ENCODE measurements at regions not wholly inside any gene's neighbourhood (a gene's known extent, or its start where the extent isn't known, plus 50 kb on each side); places are given as distances from the start of the nearest gene placed in this dataset.

DNA sequence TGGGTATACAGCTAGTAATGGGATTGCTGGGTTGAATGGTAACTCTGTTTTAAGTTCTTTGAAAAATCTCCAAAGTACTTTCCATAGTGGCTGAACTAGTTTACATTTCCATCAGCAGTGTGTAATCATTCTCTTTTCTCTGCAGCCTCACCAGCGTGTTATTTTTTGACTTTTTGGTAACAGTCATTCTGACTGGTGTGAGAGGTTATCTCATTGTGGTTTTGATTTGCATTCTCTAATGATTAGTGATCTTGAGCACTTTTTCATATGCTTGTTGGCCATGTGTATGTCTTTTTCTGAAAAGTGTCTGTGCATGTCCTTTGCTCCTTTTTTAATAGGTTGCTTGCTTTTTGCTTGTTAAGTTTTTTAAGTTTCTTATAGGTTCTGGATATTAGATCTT is 194.2 kb upstream of the PHACTR1 start:
- no peak overlapping the region for H3K4me3 ChIP-seq (ENCODE audit: low read length)
- TF ChIP-seq, protein P1, sequence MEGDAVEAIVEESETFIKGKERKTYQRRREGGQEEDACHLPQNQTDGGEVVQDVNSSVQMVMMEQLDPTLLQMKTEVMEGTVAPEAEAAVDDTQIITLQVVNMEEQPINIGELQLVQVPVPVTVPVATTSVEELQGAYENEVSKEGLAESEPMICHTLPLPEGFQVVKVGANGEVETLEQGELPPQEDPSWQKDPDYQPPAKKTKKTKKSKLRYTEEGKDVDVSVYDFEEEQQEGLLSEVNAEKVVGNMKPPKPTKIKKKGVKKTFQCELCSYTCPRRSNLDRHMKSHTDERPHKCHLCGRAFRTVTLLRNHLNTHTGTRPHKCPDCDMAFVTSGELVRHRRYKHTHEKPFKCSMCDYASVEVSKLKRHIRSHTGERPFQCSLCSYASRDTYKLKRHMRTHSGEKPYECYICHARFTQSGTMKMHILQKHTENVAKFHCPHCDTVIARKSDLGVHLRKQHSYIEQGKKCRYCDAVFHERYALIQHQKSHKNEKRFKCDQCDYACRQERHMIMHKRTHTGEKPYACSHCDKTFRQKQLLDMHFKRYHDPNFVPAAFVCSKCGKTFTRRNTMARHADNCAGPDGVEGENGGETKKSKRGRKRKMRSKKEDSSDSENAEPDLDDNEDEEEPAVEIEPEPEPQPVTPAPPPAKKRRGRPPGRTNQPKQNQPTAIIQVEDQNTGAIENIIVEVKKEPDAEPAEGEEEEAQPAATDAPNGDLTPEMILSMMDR (conservative IDR thresholded peaks at IDR 0.05; ENCODE audit: low read depth, low read length) = no peak
- no peak for DNase-seq (ENCODE audit: low read depth)

DNA sequence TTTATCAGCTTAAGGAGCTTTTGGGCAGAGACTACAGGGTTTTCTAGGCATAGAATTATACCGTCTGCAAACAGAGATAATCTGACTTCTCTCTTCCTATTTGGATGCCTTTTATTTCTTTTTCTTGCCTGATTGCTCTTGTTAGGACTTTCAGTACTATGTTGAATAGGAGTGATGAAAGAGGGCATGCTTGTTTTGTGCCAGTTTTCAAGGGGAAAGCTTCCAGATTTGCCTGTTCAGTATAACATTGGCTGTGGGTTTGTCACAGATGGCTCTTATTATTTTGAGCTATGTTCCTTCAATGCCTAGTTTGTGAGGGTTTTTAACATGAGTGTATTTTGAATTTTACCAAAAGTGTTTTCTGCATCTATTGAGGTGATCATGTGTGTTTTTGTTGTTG is 192.8 kb upstream of the PHACTR1 start:
- DNase-seq (ENCODE audit: low read depth) = no peak
- no peak overlapping the region for H3K4me3 ChIP-seq (ENCODE audit: low read length)
- TF ChIP-seq, protein P1 (conservative IDR thresholded peaks at IDR 0.05; ENCODE audit: low read depth, low read length) = no peak

DNA sequence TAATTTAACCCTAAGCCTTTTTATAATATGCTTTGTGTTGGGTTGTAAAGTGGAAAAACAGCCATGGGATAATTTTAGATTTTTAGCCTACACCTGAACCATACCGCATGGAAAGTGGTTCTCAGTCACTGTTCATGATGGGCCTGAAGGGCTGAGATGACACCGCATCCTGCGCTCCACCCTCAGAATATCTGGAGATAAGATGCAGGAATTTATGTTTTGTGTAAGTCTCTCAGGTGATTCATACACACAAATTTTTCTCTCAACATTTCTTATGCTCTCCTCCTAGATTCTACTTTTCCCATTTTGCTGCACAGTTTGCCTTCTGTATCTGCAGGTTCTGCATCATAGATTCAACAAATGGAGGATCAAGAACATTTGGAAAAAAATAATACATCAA is 191.3 kb upstream of the PHACTR1 start:
- TF ChIP-seq, protein P1 (conservative IDR thresholded peaks at IDR 0.05; ENCODE audit: low read depth, low read length) = no peak
- DNase-seq (ENCODE audit: low read depth) = no peak
- H3K4me3 ChIP-seq (ENCODE audit: low read length) = no peak overlapping the region

DNA sequence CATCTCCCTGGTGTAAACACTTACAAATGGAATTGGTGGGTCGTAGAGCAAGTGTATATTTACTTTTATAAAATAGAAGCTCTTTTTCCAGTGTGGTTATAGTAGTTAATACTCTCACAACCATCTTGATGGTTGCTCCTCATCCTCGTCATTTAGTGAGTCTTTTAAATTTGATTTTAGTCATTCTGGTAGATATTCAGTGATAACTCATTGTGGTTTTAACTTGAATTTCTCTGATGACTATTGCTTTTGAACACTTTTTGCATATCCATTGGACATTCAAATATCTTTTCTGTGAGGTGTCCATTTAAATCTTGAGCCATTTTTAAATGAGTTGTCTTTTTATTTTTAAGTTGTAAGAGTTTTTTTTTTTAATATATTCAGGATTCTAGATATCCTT is 189.2 kb upstream of the PHACTR1 start:
- TF ChIP-seq, protein P1 (conservative IDR thresholded peaks at IDR 0.05; ENCODE audit: low read depth, low read length) = no peak
- no peak overlapping the region for H3K4me3 ChIP-seq (ENCODE audit: low read length)
- DNase-seq (ENCODE audit: low read depth) = no peak

DNA sequence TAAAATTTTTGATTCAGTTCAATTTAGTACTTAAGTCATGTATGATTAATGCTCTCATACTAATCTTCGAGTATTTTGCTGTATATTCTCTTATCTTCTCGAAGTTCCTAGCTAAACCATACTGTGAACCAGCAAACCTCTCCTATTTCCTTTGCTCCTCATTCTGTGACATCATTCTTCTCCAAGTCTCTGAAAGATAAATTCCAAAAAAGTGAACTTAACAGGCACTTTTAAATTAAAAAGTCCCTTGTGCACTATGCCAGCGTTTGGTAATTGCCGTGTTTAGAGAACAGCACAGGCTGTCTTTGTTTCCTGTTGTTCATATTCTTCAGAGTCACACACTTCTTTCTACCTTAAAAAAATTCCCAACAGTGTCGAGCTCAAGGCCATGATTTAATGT is 188.4 kb upstream of the PHACTR1 start:
- H3K4me3 ChIP-seq (ENCODE audit: low read length) = no peak overlapping the region
- TF ChIP-seq, protein P1 (conservative IDR thresholded peaks at IDR 0.05; ENCODE audit: low read depth, low read length) = no peak
- no peak for DNase-seq (ENCODE audit: low read depth)

DNA sequence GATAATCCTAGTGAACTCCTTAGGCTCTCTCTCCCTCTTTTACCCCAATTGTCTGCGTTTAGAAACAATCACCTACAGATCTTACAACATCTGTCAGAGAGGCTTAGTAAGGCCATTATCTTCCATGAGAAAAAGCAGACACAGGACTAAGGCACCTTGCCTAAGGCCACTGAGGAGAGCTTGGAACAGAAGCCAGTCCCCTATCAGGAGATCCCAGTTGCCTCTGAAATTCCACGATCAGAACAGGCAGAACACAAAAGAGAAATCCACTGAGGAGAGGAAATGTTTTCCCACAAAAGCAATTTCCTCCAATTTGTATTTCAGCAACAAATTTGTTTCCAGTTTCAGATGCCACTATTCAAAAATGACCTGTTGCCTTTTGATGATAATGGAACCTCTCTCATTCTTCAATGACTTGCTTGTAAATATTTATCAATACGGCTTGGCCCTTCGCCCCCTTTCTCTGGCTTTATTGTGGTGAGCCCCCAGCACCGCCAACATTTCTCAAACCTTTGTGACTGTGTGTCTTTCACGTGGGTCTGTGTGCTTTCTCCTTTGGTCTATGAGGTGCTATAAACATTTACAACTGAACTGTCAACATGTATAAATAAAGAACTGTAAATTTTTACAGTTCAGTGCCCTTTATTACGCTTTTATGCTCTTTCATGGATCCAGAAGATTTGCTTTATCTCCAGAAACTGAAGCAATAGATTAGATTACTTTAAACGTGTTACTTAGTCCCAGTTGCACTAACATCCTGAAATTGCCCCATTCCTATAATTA is 187.8 kb upstream of the PHACTR1 start:
- no peak overlapping the region for H3K4me3 ChIP-seq (ENCODE audit: low read length)

More for the DNA sequence above, 187.8 kb upstream of the PHACTR1 start:
- no peak for DNase-seq (ENCODE audit: low read depth)
- TF ChIP-seq, protein P1 (conservative IDR thresholded peaks at IDR 0.05; ENCODE audit: low read depth, low read length) = no peak
